GM23338 (cell line): ENCODE measurements at regions not wholly inside any gene's neighbourhood (a gene's known extent, or its start where the extent isn't known, plus 50 kb on each side); places are given as distances from the start of the nearest gene placed in this dataset.

Experiments
- ATAC-seq: fragments of 200-7000 bp; cut with Tn5 transposase; 3 replicates; pipeline ENCODE4 v1.9.1; 2020
- DNase-seq: peaks from one replicate; pipeline ENCODE4 v3.0.0-alpha.2; 2015; ENCODE audit warnings: low spot score
- H2AFZ ChIP-seq: fragments of 200-600 bp; sonication (generic); 2 replicates; pipeline ENCODE4 v1.8.0; 2016; ENCODE audit warnings: antibody characterized with exemption, mild to moderate bottlenecking, moderate library complexity
- H3F3A ChIP-seq: fragments of 200-600 bp; sonication (generic); replicated peaks from 2 replicates; pipeline ENCODE4 v1.8.0; 2017; ENCODE audit warnings: antibody characterized with exemption, mixed run types, low read depth
- H3K27ac ChIP-seq: fragments of 200-600 bp; sonication (generic); 2 replicates; pipeline ENCODE4 v1.6.1; 2016; ENCODE audit warnings: low read depth
- H3K27me3 ChIP-seq: fragments of 200-600 bp; sonication (generic); 2 replicates; pipeline ENCODE4 v1.8.0; 2016; ENCODE audit warnings: mild to moderate bottlenecking, mixed run types, moderate library complexity; ENCODE audit not compliant: insufficient read depth
- H3K36me3 ChIP-seq: fragments of 200-600 bp; sonication (generic); 2 replicates; pipeline ENCODE4 v1.8.0; 2016; ENCODE audit warnings: mild to moderate bottlenecking; ENCODE audit not compliant: insufficient read depth
- H3K4me1 ChIP-seq: fragments of 200-600 bp; sonication (generic); 2 replicates; pipeline ENCODE4 v1.8.0; 2016; ENCODE audit warnings: mild to moderate bottlenecking, moderate library complexity; ENCODE audit not compliant: insufficient read depth
- H3K4me2 ChIP-seq: fragments of 200-600 bp; sonication (generic); 2 replicates; pipeline ENCODE4 v1.7.1; 2017; ENCODE audit warnings: mixed run types
- H3K4me3 ChIP-seq: fragments of 200-600 bp; sonication (generic); 2 replicates; pipeline ENCODE4 v1.6.1; 2016; ENCODE audit warnings: mixed run types
- H3K79me2 ChIP-seq: fragments of 200-600 bp; sonication (generic); replicated peaks from 2 replicates; pipeline ENCODE4 v1.8.0; 2017; ENCODE audit warnings: mild to moderate bottlenecking; ENCODE audit not compliant: insufficient read depth
- H3K9me2 ChIP-seq: fragments of 200-600 bp; sonication (generic); 2 replicates; pipeline ENCODE4 v1.8.0; 2017; ENCODE audit not compliant: insufficient read depth
- H4K20me1 ChIP-seq: fragments of 200-600 bp; sonication (generic); replicated peaks from 2 replicates; pipeline ENCODE4 v1.8.0; 2017; ENCODE audit warnings: mild to moderate bottlenecking; ENCODE audit not compliant: insufficient read depth
- H3K27ac Mint-ChIP-seq: 2 replicates; pipeline ENCODE4 v1.8.0; 2020; ENCODE audit warnings: inconsistent platforms, mild to moderate bottlenecking, moderate library complexity, mixed read lengths
- H3K27me3 Mint-ChIP-seq: 3 replicates; pipeline ENCODE4 v1.8.0; 2022; ENCODE audit warnings: low read depth, mild to moderate bottlenecking, moderate library complexity, mixed read lengths, inconsistent platforms; ENCODE audit not compliant: insufficient read depth, poor library complexity
- H3K36me3 Mint-ChIP-seq: 3 replicates; pipeline ENCODE4 v1.8.0; 2021; ENCODE audit warnings: low read depth, mild to moderate bottlenecking, inconsistent platforms, moderate library complexity, mixed read lengths
- H3K4me1 Mint-ChIP-seq: 3 replicates; pipeline ENCODE4 v1.8.0; 2020; ENCODE audit warnings: mild to moderate bottlenecking, inconsistent platforms, mixed read lengths
- H3K4me3 Mint-ChIP-seq: 3 replicates; pipeline ENCODE4 v1.8.0; 2021; ENCODE audit warnings: moderate library complexity, mild to moderate bottlenecking, inconsistent platforms, mixed read lengths
- H3K9me3 Mint-ChIP-seq: 3 replicates; pipeline ENCODE4 v1.8.0; 2020; ENCODE audit warnings: moderate library complexity, mild to moderate bottlenecking, inconsistent platforms, mixed read lengths
- EZH2 ChIP-seq: fragments of 200-600 bp; sonication (generic); IDR thresholded peaks from one replicate; pipeline ENCODE4 v1.8.0; 2017; ENCODE audit warnings: antibody characterized with exemption, mild to moderate bottlenecking, low read depth; ENCODE audit not compliant: unreplicated experiment
- NANOG ChIP-seq: IDR thresholded peaks from 2 replicates; pipeline ENCODE4 v1.6.1; 2016; ENCODE audit warnings: antibody characterized with exemption, borderline replicate concordance
- POLR2AphosphoS5 ChIP-seq: IDR thresholded peaks from 2 replicates; pipeline ENCODE4 v1.6.1; 2016; ENCODE audit warnings: antibody characterized with exemption, low read depth
- STAT1 ChIP-seq: IDR thresholded peaks from one replicate; pipeline ENCODE4 v1.6.1; 2016; ENCODE audit warnings: antibody characterized with exemption; ENCODE audit not compliant: unreplicated experiment
- ZNF114 ChIP-seq: fragments of 250-450 bp; sonication (Bioruptor Pico); IDR thresholded peaks from 2 replicates; pipeline ENCODE4 v1.5.0; 2020; ENCODE audit warnings: mild to moderate bottlenecking, moderate library complexity
- ZNF331 ChIP-seq: fragments of 250-450 bp; sonication (Bioruptor Pico); IDR thresholded peaks from 2 replicates; pipeline ENCODE4 v1.5.0; 2020; ENCODE audit warnings: low read depth, mild to moderate bottlenecking, moderate library complexity
- TF ChIP-seq, protein P1 (sequence below): fragments of 250-450 bp; sonication (Bioruptor Pico); IDR thresholded peaks from 2 replicates; pipeline ENCODE4 v1.5.0; 2020; ENCODE audit warnings: mild to moderate bottlenecking, moderate library complexity

DNA sequence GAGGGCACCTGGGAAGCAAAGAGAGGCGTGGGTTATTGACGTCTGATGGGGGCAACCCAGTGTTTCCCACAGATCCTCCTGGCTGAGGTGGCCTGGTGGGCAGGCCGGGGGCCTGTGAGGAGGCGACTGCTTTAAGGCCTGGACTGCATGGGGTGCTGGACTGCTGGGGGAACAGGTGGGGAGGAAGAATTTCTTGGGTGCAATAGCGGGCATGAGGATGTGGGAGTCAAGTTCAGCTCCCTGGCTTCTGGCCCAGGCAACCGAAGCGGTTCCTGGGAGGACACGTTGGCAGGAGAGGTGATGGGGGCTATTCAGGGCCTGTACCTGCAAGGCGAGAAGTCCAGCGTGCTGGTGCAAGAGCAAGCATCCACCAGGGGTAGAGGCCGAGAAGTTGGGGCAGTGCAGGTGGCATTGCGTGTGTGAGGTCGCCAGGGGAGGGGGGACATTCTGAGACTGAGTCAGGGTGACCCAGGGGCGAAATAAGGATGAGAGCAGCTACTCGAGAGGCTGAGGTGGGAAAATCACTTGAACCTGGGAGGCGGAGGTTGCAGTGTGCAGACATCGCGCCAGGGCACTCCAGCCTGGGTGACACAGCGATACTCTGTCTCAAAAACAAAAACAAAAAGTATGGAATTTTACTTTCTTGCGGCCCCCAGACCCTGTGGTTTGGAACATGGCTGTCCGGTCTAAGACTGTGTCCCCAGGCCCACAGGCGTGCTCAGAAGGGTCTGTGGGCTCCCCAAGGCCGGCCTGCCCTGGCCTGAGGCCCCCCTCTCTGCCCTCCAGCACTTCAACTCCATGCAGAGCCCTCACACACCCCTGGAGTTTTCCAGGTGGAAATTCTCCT, 53.6 kb upstream of the ELN start (continued):
- TF ChIP-seq, protein P1, sequence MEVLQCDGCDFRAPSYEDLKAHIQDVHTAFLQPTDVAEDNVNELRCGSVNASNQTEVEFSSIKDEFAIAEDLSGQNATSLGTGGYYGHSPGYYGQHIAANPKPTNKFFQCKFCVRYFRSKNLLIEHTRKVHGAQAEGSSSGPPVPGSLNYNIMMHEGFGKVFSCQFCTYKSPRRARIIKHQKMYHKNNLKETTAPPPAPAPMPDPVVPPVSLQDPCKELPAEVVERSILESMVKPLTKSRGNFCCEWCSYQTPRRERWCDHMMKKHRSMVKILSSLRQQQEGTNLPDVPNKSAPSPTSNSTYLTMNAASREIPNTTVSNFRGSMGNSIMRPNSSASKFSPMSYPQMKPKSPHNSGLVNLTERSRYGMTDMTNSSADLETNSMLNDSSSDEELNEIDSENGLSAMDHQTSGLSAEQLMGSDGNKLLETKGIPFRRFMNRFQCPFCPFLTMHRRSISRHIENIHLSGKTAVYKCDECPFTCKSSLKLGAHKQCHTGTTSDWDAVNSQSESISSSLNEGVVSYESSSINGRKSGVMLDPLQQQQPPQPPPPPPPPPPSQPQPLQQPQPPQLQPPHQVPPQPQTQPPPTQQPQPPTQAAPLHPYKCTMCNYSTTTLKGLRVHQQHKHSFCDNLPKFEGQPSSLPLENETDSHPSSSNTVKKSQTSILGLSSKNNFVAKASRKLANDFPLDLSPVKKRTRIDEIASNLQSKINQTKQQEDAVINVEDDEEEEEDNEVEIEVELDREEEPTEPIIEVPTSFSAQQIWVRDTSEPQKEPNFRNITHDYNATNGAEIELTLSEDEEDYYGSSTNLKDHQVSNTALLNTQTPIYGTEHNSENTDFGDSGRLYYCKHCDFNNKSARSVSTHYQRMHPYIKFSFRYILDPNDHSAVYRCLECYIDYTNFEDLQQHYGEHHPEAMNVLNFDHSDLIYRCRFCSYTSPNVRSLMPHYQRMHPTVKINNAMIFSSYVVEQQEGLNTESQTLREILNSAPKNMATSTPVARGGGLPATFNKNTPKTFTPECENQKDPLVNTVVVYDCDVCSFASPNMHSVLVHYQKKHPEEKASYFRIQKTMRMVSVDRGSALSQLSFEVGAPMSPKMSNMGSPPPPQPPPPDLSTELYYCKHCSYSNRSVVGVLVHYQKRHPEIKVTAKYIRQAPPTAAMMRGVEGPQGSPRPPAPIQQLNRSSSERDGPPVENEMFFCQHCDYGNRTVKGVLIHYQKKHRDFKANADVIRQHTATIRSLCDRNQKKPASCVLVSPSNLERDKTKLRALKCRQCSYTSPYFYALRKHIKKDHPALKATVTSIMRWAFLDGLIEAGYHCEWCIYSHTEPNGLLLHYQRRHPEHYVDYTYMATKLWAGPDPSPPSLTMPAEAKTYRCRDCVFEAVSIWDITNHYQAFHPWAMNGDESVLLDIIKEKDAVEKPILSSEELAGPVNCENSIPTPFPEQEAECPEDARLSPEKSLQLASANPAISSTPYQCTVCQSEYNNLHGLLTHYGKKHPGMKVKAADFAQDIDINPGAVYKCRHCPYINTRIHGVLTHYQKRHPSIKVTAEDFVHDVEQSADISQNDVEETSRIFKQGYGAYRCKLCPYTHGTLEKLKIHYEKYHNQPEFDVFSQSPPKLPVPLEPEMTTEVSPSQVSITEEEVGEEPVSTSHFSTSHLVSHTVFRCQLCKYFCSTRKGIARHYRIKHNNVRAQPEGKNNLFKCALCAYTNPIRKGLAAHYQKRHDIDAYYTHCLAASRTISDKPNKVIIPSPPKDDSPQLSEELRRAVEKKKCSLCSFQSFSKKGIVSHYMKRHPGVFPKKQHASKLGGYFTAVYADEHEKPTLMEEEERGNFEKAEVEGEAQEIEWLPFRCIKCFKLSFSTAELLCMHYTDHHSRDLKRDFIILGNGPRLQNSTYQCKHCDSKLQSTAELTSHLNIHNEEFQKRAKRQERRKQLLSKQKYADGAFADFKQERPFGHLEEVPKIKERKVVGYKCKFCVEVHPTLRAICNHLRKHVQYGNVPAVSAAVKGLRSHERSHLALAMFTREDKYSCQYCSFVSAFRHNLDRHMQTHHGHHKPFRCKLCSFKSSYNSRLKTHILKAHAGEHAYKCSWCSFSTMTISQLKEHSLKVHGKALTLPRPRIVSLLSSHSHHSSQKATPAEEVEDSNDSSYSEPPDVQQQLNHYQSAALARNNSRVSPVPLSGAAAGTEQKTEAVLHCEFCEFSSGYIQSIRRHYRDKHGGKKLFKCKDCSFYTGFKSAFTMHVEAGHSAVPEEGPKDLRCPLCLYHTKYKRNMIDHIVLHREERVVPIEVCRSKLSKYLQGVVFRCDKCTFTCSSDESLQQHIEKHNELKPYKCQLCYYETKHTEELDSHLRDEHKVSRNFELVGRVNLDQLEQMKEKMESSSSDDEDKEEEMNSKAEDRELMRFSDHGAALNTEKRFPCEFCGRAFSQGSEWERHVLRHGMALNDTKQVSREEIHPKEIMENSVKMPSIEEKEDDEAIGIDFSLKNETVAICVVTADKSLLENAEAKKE (CRISPR knock-in tag): no peak
- TF ChIP-seq NANOG (no peak), ZNF331 (CRISPR knock-in tag) (no peak)

DNA sequence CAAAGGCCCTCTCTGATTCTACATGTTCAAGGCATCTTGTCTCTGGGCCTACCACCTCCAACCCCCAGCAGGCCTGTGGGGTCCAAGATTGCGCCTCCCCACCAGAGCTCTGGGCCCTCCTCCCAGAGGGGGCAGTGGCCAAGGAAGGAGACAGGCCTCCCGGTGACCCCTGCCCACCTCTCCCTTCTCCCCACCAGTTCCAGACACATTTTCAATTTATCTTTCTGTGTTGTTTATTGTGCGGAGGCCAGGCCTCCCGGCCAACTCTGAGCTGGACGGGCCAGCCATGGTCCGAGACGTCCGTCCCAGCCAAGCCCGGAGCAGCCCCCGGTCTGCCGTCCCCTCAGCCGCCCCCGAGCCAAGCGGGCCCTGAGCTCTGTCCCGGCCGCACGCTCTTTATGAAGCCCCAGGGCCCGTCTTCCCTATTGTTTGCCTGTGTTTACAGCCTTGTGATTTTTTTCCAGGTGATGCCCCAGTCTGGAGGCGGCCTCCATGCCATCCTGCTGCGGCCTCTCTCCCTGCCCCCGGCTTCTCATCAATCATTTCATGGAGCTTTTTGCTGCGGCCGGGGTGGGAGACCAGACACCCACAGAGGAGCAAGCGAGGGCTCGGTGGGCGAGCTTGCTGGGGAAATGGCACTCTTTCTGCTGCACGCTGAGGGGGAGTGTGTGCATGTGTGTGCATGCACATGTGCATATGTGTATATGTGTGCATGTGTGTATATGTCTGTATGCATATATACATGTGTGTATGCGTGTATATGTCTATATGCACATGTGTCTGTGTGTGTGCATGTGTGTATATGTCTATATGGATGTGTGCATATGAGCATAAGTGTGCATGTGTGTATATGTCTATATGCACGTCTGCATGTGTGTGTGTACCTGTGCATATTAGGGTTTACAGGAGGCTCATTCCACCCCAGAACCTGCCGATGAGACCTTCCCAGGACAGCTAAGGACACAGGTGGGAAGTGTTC, 52.7 kb upstream of the ELN start:
- Histone ChIP-seq H3K27me3 (no peaks in the 10 kb centered on the region), H3K79me2 (no peaks in the 10 kb centered on the region), H3K9me2 (no peaks in the 10 kb centered on the region), H3K36me3 (no peaks in the 10 kb centered on the region), H3F3A (no peaks in the 10 kb centered on the region), H4K20me1 (no peaks in the 10 kb centered on the region), H3K4me1 (peaks cover 3% of the 10 kb centered on the region), H2AFZ (peak overlapping the region; percentile 69), H3K4me3 (no peak overlapping the region), H3K4me2 (no peak overlapping the region), H3K27ac (no peak overlapping the region)
- H3K36me3 Mint-ChIP-seq: no peaks in the 10 kb centered on the region
- peaks cover 6% of the 10 kb centered on the region for H3K4me1 Mint-ChIP-seq
- no peak overlapping the region for H3K4me3 Mint-ChIP-seq
- H3K27ac Mint-ChIP-seq: no peak overlapping the region
- TF ChIP-seq ZNF114 (CRISPR knock-in tag) (no peak), EZH2 (no peak), STAT1 (no peak), POLR2AphosphoS5 (no peak), ZNF331 (CRISPR knock-in tag) (no peak)
- DNase-seq (no peak), ATAC-seq (no peak)
- no peaks in the 10 kb centered on the region; the same call in 2 of the 3 replicates for H3K9me3 Mint-ChIP-seq
- H3K27me3 Mint-ChIP-seq: peaks cover 16% of the 10 kb centered on the region
